A549 (cell line): ENCODE measurements at regions not wholly inside any gene's neighbourhood (a gene's known extent, or its start where the extent isn't known, plus 50 kb on each side); places are given as distances from the start of the nearest gene placed in this dataset.

Experiments
- CEBPB ChIP-seq, 2 experiments: fragments of >200 bp in 1 of 2; sonication (Bioruptor Twin) in 1 of 2; formaldehyde crosslinking in 1 of 2; IDR thresholded peaks; 2 replicates each; pipeline ENCODE4 v1.6.1; 2012 to 2016
- CHD2 ChIP-seq: fragments of 150-350 bp; IDR thresholded peaks from 2 replicates; pipeline ENCODE4 v1.6.1; 2014; ENCODE audit warnings: low read length; ENCODE audit not compliant: partially characterized antibody
- CTCF ChIP-seq: fragments of >200 bp; sonication (Bioruptor Twin); formaldehyde crosslinking; IDR thresholded peaks from 3 replicates; pipeline ENCODE4 v1.5.1; 2016
- JUN ChIP-seq, 2 experiments: fragments of >200 bp; sonication (Bioruptor Twin); formaldehyde crosslinking; IDR thresholded peaks; 2 replicates in 1 of 2; 3 replicates in 1 of 2; pipeline ENCODE4 v1.6.1; 2016 to 2017
- JUNB ChIP-seq: fragments of >200 bp; sonication (Bioruptor Twin); formaldehyde crosslinking; IDR thresholded peaks from 2 replicates; pipeline ENCODE4 v1.6.1; 2016
- POLR2A ChIP-seq: IDR thresholded peaks from 2 replicates; pipeline ENCODE4 v1.6.1; 2012; ENCODE audit warnings: mild to moderate bottlenecking, low read length
- RCOR1 ChIP-seq: fragments of 150-350 bp; IDR thresholded peaks from 2 replicates; pipeline ENCODE4 v1.6.1; 2014; ENCODE audit warnings: antibody characterized with exemption, low read length, low read depth

GRCh38 chr12:58034712-58035111 lies 93.3 kb downstream of the ATP23 start:
- TF ChIP-seq POLR2A: no peak
- TF ChIP-seq CTCF: no peak
- TF ChIP-seq JUN (IDR thresholded peaks at IDR 0.05): no peak
- no peak for TF ChIP-seq JUNB
- no peak for TF ChIP-seq CEBPB (IDR thresholded peaks at IDR 0.05)
- no peak for TF ChIP-seq CHD2
- TF ChIP-seq RCOR1: no peak
